ENCODE measurements at regions not wholly inside any gene's neighbourhood (a gene's known extent, or its start where the extent isn't known, plus 50 kb on each side); places are given as distances from the start of the nearest gene placed in this dataset.

DNA sequence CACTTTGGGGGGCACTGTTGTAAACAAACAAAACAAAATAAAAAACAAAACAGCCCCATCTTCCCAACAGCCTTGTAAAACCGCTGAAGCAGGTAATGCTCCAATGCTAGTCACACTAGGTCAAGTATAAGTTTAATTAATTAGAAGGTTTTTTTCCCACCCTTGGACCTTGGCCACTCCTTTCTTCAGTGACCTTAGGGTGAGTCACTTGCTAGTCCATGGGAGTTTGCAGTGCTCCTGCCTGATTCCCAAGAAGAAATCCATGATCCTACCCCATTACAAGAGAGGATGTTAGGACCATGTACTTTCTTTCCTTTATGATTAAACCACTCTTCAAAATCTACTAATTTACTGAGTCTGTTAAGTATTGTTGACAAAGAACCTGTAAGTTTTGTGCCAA lies 192.2 kb upstream of the CDKN2B start:
- H3K4me3 Mint-ChIP-seq (ENCODE audit: low read depth, unreplicated experiment), result no peak overlapping the region
- no peak for DNase-seq
- no peaks in the 10 kb centered on the region for H3K36me3 Mint-ChIP-seq (ENCODE audit: insufficient read depth, unreplicated experiment)
- H3K27me3 Mint-ChIP-seq (ENCODE audit: unreplicated experiment), result no peaks in the 10 kb centered on the region
- CTCF ChIA-PET, result no interaction called here
- TF ChIP-seq, protein P1, sequence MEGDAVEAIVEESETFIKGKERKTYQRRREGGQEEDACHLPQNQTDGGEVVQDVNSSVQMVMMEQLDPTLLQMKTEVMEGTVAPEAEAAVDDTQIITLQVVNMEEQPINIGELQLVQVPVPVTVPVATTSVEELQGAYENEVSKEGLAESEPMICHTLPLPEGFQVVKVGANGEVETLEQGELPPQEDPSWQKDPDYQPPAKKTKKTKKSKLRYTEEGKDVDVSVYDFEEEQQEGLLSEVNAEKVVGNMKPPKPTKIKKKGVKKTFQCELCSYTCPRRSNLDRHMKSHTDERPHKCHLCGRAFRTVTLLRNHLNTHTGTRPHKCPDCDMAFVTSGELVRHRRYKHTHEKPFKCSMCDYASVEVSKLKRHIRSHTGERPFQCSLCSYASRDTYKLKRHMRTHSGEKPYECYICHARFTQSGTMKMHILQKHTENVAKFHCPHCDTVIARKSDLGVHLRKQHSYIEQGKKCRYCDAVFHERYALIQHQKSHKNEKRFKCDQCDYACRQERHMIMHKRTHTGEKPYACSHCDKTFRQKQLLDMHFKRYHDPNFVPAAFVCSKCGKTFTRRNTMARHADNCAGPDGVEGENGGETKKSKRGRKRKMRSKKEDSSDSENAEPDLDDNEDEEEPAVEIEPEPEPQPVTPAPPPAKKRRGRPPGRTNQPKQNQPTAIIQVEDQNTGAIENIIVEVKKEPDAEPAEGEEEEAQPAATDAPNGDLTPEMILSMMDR (IDR thresholded peaks at IDR 0.05; ENCODE audit: unreplicated experiment), result no peak
- no peak overlapping the region for H3K27ac Mint-ChIP-seq (ENCODE audit: unreplicated experiment)
- BruUV-seq (replicated peaks), result no TSS peak
- H3K9me3 Mint-ChIP-seq (ENCODE audit: low read depth, unreplicated experiment), result no peaks in the 10 kb centered on the region
- H3K4me1 Mint-ChIP-seq (ENCODE audit: low read depth, unreplicated experiment), result peaks cover 9% of the 10 kb centered on the region
- intact Hi-C loops (cut with micrococcal nuclease; ENCODE audit: unreplicated experiment), result no loop called here

DNA sequence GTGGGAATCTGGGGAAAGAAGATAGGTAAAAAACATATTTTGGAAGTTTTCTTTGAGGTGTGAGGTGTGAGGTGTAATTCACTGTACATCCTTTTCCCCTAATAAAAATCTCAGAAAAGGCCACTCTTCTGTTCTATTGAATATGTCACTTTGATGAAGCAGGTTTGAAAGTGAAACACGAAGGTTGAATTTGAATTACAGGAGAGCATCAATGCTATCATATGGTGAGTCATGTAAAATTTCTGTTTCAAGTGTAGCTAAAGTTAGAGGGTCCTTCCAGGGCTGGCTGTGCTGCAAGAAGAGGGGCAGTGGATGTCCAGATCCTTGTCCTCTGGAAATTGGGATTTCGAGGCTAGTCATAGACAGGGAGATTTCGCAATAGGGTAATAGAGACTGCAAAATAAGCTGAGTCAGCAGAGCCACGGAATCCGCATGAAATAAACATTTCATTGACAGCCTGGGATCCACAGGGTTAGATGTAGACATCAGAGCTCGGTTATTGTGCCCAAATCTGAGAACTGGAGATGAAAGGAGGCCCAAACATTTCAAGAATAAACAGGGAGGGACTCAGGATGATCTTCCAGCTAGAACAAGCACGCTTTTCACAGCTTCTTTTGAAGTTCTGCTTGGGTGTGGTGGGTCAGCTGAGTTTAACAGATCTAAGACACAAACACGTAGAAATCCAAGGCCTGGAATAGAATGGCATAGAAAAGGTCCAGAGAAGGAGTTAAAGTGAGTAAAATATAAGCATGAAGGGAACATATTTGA lies 194.4 kb upstream of the CDKN2B start:
- H3K27me3 Mint-ChIP-seq (ENCODE audit: unreplicated experiment), result no peaks in the 10 kb centered on the region
- DNase-seq, result no peak
- peaks cover 21% of the 10 kb centered on the region for H3K4me1 Mint-ChIP-seq (ENCODE audit: low read depth, unreplicated experiment)
- H3K36me3 Mint-ChIP-seq (ENCODE audit: insufficient read depth, unreplicated experiment), result no peaks in the 10 kb centered on the region
- H3K4me3 Mint-ChIP-seq (ENCODE audit: low read depth, unreplicated experiment), result no peak overlapping the region
- TF ChIP-seq, protein P1 (IDR thresholded peaks at IDR 0.05; ENCODE audit: unreplicated experiment), result no peak
- CTCF ChIA-PET, result interaction anchor here (0.6 kb wide), 1 partner anchor 685 kb away, joined by 3 read pairs; no protein-coding TSS in a partner anchor
- no TSS peak for BruUV-seq (replicated peaks)
- H3K9me3 Mint-ChIP-seq (ENCODE audit: low read depth, unreplicated experiment), result no peaks in the 10 kb centered on the region
- H3K27ac Mint-ChIP-seq (ENCODE audit: unreplicated experiment), result no peak overlapping the region
- intact Hi-C loops (cut with micrococcal nuclease; ENCODE audit: unreplicated experiment), result no loop called here

DNA sequence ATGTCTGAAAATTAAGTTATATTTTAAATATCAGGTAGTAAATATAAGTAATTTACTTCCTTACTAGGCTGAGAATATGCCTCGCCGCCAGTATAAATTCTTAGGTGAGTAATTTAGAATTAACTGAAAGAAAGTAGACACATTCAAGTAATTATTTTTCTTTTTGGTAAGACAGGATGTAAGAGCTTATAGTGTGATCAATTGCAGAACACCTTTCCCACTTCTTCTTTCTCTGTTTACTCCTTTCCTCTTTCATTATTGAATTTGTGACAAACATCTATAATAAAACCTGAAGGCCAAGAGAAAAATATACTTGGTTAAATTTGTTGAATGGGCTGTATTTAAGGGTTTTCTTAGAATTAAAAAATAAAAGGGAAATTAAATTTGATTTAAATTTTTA lies 195.1 kb upstream of the CDKN2B start:
- H3K27ac Mint-ChIP-seq (ENCODE audit: unreplicated experiment), result no peak overlapping the region
- H3K27me3 Mint-ChIP-seq (ENCODE audit: unreplicated experiment), result no peaks in the 10 kb centered on the region
- TF ChIP-seq, protein P1 (IDR thresholded peaks at IDR 0.05; ENCODE audit: unreplicated experiment), result no peak
- no peak overlapping the region for H3K4me3 Mint-ChIP-seq (ENCODE audit: low read depth, unreplicated experiment)
- DNase-seq, result no peak
- BruUV-seq (replicated peaks), result no TSS peak
- CTCF ChIA-PET, result no interaction called here
- no peaks in the 10 kb centered on the region for H3K36me3 Mint-ChIP-seq (ENCODE audit: insufficient read depth, unreplicated experiment)
- intact Hi-C loops (cut with micrococcal nuclease; ENCODE audit: unreplicated experiment), result no loop called here
- no peaks in the 10 kb centered on the region for H3K9me3 Mint-ChIP-seq (ENCODE audit: low read depth, unreplicated experiment)
- H3K4me1 Mint-ChIP-seq (ENCODE audit: low read depth, unreplicated experiment), result peaks cover 28% of the 10 kb centered on the region

DNA sequence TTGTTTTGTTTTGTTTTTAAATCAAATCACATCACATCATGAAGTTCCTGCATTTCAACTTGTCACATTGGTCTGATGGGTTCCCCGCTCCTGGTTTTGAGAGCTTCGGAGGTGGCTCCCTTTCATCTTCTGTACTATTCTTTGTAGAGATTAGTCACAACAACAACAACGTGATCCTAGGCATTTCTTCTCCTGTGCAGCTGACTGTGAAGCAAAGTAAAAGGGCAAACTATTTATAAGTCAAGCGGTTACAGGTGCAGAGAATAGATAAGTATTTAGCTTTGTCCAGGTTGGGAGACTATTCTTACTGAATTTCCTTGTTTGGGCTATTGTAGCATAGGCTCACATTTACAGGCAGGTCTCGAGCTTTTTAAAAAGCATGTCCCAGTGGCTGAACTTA lies 197.7 kb upstream of the CDKN2B start:
- Mint-ChIP-seq H3K4me3 (ENCODE audit: low read depth, unreplicated experiment) (no peak overlapping the region), H3K27me3 (ENCODE audit: unreplicated experiment) (no peaks in the 10 kb centered on the region), H3K9me3 (ENCODE audit: low read depth, unreplicated experiment) (no peaks in the 10 kb centered on the region), H3K36me3 (ENCODE audit: insufficient read depth, unreplicated experiment) (peaks cover 6% of the 10 kb centered on the region), H3K27ac (ENCODE audit: unreplicated experiment) (no peak overlapping the region), H3K4me1 (ENCODE audit: low read depth, unreplicated experiment) (peaks cover 30% of the 10 kb centered on the region)
- intact Hi-C loops (cut with micrococcal nuclease; ENCODE audit: unreplicated experiment), result no loop called here
- BruUV-seq (replicated peaks), result no TSS peak
- CTCF ChIA-PET, result interaction anchor here (0.5 kb wide), 1 partner anchor 220 kb away, joined by 3 read pairs; no protein-coding TSS in a partner anchor
- DNase-seq, result no peak
- TF ChIP-seq, protein P1 (IDR thresholded peaks at IDR 0.05; ENCODE audit: unreplicated experiment), result no peak

Measured in Calu3 (cell line).